SJCRH30 (cell line): ENCODE measurements at regions not wholly inside any gene's neighbourhood (a gene's known extent, or its start where the extent isn't known, plus 50 kb on each side); places are given as distances from the start of the nearest gene placed in this dataset.
"Not testable (repeated sequence)": the region's sequence is repeated elsewhere in the genome, so short reads cannot be mapped to it uniquely, and the experiment has no call there.

Source experiments
- DNase-seq, 2 experiments: peaks; one replicate each; pipeline ENCODE4 v3.0.0-alpha.2; 2015 to 2020
- H3K27ac ChIP-seq: fragments of 250-450 bp; sonication (Bioruptor Pico); 2 replicates; pipeline ENCODE4 v1.5.1; 2020; ENCODE audit warnings: mild to moderate bottlenecking, moderate library complexity
- H3K27me3 ChIP-seq: fragments of 250-450 bp; sonication (Bioruptor Pico); 2 replicates; pipeline ENCODE4 v1.5.1; 2020; ENCODE audit warnings: mild to moderate bottlenecking, moderate library complexity
- H3K36me3 ChIP-seq: fragments of 250-450 bp; sonication (Bioruptor Pico); 2 replicates; pipeline ENCODE4 v1.5.1; 2020; ENCODE audit warnings: mild to moderate bottlenecking, moderate library complexity
- H3K4me1 ChIP-seq: fragments of 250-450 bp; sonication (Bioruptor Pico); 2 replicates; pipeline ENCODE4 v1.5.1; 2020; ENCODE audit warnings: mild to moderate bottlenecking, moderate library complexity
- H3K4me3 ChIP-seq: fragments of 250-450 bp; sonication (Bioruptor Pico); 2 replicates; pipeline ENCODE4 v1.5.1; 2020; ENCODE audit warnings: mild to moderate bottlenecking, moderate library complexity
- H3K9me3 ChIP-seq: fragments of 250-450 bp; sonication (Bioruptor Pico); replicated peaks from 2 replicates; pipeline ENCODE4 v1.5.1; 2020; ENCODE audit warnings: mild to moderate bottlenecking, moderate library complexity

DNA sequence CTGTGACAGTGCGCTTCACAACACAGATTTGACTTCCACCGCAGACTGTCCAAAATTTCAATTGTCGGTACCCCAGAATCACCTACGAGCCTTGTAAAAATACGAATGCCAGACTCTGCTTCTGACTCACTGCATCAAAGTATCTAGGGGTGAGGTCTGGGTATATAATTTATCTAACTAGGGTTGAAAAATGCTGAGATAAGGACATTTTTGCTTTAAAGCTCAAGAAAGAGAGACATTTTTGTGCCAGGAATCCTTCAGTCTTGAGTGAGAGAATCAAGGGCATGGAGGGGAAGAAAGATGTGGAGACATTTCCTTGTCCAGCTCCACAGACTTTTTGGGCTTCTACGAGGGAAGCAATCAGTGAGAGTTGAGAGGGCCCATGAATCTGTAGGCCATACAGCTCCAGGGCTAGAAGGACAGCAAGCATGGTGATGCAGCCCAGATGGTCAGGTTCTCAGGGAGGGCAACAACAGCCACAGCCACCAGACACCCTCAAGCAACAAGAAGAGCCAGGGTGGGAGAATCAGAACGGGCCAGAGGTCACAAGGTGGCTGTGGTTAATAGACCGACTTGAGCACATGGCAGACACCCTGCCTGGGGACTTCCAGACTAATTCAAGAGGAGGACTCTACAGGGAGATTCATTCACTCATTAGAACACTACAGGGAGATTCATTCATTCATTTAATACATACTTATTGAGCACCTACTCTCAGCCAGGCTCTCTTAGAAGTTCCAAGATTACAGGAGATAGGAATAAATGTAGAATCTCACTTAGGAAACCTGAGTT, 211.1 kb upstream of the PRDM1 start:
- no peak for DNase-seq
- Histone ChIP-seq H3K27ac (no peak overlapping the region), H3K27me3 (0 out of 2 replicates have a peak, but pooled peaks cover 5% of the 10 kb centered on the region), H3K4me3 (no peak overlapping the region), H3K9me3 (no peaks in the 10 kb centered on the region), H3K4me1 (no peaks in the 10 kb centered on the region), H3K36me3 (no peaks in the 10 kb centered on the region)

DNA sequence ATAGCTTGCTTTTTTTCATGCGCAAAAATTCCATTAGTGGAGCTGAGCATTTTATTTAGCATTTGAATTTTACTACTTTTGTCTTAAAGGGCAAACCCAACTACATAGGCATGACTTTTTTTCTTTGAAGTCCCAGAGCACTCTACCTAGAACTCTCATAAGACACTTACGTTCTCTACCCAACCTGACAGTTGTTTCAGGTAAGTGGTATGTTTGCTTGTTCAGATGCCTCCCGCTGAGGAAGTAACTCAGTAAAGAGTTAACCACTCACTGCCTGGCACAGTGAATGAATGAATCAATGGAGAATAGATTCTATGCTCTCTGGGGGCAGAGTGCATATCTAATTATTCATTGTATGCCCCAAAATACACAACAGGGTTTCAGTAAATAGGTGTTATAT, 212.3 kb upstream of the PRDM1 start:
- no peaks in the 10 kb centered on the region for H3K4me1 ChIP-seq
- no peak overlapping the region for H3K27ac ChIP-seq
- H3K9me3 ChIP-seq: no peaks in the 10 kb centered on the region
- DNase-seq: no peak
- no peak overlapping the region for H3K4me3 ChIP-seq
- H3K36me3 ChIP-seq: no peaks in the 10 kb centered on the region
- H3K27me3 ChIP-seq: 0 out of 2 replicates have a peak, but pooled peaks cover 5% of the 10 kb centered on the region

DNA sequence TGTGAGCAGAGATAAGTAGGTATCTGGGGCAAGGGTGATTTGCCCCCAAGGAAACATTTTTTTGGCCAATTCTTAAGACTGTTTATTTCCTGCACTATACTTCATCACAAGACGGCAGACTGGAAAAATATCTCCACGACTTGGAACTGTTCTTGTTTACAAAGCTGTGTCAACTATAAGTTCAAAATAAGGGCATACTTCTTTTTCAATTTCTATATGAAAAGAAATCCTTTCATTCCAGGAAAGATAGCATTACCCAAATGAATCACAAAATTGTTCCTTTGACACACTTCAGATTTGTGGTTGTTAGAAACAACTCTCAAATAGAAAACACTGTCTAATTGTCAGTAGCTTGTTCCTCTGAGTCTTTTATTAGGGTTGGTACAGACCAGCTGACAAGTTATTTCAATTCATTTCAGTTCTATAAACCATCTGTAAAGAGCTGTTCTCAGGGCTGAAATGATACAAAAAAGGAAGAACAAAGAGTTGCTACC, 212.9 kb upstream of the PRDM1 start:
- Histone ChIP-seq H3K9me3 (no peaks in the 10 kb centered on the region), H3K4me3 (no peak overlapping the region), H3K4me1 (no peaks in the 10 kb centered on the region), H3K27ac (no peak overlapping the region), H3K27me3 (0 out of 2 replicates have a peak, but pooled peaks cover 5% of the 10 kb centered on the region), H3K36me3 (no peaks in the 10 kb centered on the region)
- DNase-seq: no peak

DNA sequence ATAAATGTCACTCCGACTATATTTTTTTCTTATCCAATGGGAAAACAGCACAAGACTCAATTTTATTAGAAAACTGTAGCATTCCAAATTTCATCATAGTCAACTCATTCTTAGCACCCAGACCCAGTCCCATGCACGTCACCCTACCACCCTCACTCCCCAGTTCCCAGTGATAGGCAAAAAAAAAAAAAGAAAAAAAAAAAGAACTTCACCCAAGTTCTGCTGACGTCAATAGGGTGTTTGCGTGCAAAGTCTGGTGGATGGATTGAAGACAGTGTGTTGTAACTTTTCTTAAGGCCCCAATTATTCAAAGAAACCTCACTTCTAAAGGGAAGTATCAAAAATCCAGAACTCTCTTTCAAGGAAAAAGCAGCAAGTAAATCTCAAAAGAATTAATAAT, 213.9 kb upstream of the PRDM1 start:
- H3K27ac ChIP-seq: no peak overlapping the region
- H3K27me3 ChIP-seq: 0 out of 2 replicates have a peak, but pooled peaks cover 5% of the 10 kb centered on the region
- H3K36me3 ChIP-seq: no peaks in the 10 kb centered on the region
- no peaks in the 10 kb centered on the region for H3K4me1 ChIP-seq
- DNase-seq: no peak
- no peaks in the 10 kb centered on the region for H3K9me3 ChIP-seq
- H3K4me3 ChIP-seq: no peak overlapping the region

DNA sequence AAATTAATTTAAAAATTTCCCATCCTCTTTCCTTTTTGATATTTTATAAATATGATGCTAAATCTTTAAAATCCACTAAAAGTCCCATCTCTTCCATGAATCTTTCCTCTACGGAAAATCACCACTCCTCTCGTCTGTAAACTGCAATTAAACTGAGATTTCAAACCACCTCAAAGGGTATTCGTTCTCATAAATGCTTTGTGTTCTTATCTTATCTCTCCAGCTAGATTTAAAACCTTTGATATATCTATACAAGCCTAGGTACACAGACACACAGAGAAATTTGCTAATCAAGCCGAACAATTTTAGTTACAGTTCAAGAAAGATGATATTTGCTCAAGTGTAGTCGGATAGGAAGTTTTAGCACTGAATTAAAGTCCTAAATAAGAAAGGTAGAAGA, 214.6 kb upstream of the PRDM1 start:
- DNase-seq: no peak

DNA sequence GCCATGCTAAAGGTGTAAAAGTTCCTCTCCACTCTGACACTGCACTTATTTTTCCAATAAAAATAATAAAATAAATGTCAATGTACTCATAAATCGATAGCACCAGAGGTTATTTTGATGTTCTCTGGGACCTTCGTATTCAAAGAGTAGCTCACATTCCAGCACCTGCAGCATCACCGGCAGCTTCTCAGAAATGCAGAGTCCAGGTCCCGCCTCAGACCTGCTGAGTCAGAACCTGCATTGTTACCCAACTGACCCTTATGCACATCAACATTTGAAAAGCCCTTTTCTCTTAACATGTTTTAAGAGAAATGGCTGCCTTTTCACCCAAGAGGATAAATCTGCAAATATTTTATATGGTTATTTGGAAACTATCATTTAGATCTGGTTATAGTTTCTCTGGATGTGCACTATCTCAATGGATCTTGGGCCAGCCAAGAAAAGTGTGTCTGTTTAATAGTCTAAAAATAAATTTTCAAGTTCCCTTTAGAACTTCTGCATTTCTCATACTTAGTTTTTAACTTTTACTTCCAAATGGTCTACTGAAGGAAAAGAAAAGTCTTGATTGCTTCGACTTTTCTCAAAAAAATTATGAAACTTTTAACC, 216.2 kb upstream of the PRDM1 start:
- Histone ChIP-seq H3K36me3 (no peaks in the 10 kb centered on the region), H3K27ac (no peak overlapping the region), H3K9me3 (no peaks in the 10 kb centered on the region), H3K27me3 (no peaks in the 10 kb centered on the region), H3K4me1 (no peaks in the 10 kb centered on the region), H3K4me3 (no peak overlapping the region)
- no peak for DNase-seq

More for the DNA sequence above, 214.6 kb upstream of the PRDM1 start:
- Histone ChIP-seq H3K27me3 (0 out of 2 replicates have a peak, but pooled peaks cover 5% of the 10 kb centered on the region), H3K4me1 (no peaks in the 10 kb centered on the region), H3K27ac (no peak overlapping the region), H3K4me3 (no peak overlapping the region), H3K36me3 (no peaks in the 10 kb centered on the region), H3K9me3 (no peaks in the 10 kb centered on the region)

DNA sequence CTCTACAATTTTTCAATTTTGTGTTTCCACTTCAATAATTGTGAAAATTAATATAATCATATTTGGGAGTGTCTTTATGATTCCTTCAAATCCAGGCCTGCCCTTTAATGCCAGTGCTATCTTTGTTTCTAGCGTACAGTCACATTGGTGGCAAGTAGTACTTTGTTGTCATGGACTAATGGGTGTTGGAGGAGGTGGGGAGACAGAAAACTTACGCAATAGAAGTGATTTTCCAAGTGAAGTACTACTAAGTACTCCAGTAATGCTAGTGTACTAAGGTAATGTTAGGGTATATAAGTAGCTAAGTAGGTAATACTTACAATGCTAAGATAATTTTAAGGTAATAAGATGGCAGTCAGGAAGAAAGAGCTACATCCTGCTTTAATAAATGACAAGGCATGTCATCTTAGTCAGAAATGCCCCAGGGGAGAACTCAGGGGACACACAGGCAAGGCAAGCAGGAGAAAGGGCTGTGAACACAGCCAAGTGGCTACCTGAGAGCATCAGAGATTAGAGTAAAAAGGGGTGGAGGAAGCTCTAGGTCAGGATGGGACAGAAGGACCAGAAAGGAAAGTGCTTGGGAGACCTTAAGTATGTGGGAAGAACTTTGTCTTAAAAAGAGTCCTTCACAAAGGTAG, 217.2 kb upstream of the PRDM1 start:
- H3K27ac ChIP-seq: no peak overlapping the region
- no peaks in the 10 kb centered on the region for H3K9me3 ChIP-seq
- no peaks in the 10 kb centered on the region for H3K4me1 ChIP-seq
- no peak for DNase-seq
- no peaks in the 10 kb centered on the region for H3K27me3 ChIP-seq
- H3K36me3 ChIP-seq: no peaks in the 10 kb centered on the region
- H3K4me3 ChIP-seq: no peak overlapping the region

DNA sequence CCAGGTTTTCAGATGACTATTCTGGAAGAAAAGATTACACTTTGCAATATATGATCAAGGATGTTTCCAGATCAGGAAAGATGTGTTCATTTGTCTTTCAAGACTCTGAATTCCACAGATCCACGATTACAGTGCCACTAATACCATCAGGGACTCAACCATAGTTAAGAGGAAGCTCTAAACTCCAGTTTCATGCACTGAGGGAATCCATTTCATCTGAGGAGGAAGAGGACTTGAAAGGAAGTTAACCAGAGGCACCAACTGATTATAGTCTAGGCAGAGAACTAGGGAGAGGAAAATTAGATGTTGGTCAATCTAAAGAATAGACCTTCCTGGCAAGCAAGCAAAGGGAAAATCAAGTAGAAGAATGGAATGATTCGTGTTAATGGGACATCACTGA, 218.3 kb upstream of the PRDM1 start:
- H3K36me3 ChIP-seq: no peaks in the 10 kb centered on the region
- no peak overlapping the region for H3K4me3 ChIP-seq
- H3K9me3 ChIP-seq: no peaks in the 10 kb centered on the region
- H3K27ac ChIP-seq: no peak overlapping the region
- H3K27me3 ChIP-seq: no peaks in the 10 kb centered on the region
- no peaks in the 10 kb centered on the region for H3K4me1 ChIP-seq
- no peak for DNase-seq

DNA sequence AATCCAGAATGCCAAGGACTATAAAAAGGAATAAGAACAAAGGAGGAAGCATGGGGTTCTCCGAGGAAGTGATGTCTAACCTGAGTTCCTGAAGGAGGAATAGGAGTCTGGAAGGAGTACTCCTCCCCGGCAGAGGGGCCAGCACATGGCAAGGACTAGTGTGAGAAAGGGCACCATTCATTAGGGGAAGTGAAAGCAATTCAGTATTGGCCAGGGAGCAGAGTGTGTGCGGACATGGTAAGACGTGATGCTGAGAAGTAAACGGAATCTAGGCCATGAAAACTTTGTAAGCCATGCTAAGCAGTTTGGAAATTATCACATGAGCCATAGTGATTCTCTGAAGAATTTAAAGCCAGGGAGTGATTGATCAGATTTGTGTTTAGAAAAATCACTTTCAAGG, 218.9 kb upstream of the PRDM1 start:
- no peak overlapping the region for H3K4me3 ChIP-seq
- no peaks in the 10 kb centered on the region for H3K4me1 ChIP-seq
- no peak for DNase-seq
- no peaks in the 10 kb centered on the region for H3K36me3 ChIP-seq
- H3K27ac ChIP-seq: no peak overlapping the region
- H3K27me3 ChIP-seq: no peaks in the 10 kb centered on the region
- no peaks in the 10 kb centered on the region for H3K9me3 ChIP-seq

DNA sequence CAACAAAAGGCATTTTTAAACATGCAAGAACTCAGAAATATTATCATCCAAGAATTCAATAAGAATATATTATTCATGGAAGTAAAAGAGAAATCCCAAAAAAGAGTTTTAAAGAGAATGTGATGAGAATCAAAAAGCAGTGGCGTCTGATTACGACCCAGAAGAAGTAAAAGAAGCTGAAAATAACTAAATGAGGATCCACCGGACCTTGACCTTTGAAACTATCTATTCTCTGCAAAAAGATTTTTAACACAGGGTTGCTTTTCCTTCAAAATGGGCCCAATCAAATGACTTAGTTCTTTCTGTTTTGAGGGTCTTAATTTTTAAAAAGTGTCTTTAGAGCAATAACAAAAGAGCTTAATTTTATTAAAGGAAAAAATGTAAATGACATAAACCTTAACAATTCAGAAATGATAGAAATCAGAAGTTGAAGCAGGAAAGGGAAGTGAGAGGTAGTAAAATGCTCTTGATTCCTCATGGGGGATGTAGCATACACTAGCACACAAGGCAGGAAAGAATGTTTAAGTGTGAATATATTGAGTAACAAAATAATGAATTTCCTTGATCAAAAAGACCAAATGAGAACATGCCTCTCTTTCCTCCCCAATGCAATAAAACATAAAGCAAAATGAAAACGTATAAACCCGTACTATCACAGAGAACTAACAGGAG, 223.1 kb upstream of the PRDM1 start:
- H3K36me3 ChIP-seq: no peaks in the 10 kb centered on the region
- no peak overlapping the region for H3K27ac ChIP-seq
- H3K27me3 ChIP-seq: no peaks in the 10 kb centered on the region
- H3K4me3 ChIP-seq: no peak overlapping the region
- no peaks in the 10 kb centered on the region for H3K4me1 ChIP-seq
- H3K9me3 ChIP-seq: no peaks in the 10 kb centered on the region; the same call in 1 of the 2 replicates
- DNase-seq: no peak

DNA sequence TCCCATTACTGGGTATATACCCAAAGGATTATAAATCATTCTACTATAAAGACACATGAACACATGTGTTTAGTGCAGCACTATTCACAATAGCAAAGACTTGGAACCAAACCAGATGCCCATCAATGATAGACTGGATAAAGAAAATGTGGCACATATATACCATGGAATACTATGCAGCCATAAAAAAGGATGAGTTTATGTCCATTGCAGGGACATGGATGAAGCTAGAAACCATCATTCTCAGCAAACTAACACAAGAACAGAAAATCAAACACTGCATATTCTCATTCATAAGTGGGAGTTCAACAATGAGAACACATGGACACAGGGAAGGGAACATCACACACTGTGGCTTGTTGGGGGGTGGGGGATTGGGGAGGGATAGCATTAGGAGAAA, 225.2 kb upstream of the PRDM1 start:
- H3K4me3 ChIP-seq, DNase-seq, H3K27me3 ChIP-seq, H3K4me1 ChIP-seq, H3K27ac ChIP-seq, H3K36me3 ChIP-seq, H3K9me3 ChIP-seq: not testable (repeated sequence)

DNA sequence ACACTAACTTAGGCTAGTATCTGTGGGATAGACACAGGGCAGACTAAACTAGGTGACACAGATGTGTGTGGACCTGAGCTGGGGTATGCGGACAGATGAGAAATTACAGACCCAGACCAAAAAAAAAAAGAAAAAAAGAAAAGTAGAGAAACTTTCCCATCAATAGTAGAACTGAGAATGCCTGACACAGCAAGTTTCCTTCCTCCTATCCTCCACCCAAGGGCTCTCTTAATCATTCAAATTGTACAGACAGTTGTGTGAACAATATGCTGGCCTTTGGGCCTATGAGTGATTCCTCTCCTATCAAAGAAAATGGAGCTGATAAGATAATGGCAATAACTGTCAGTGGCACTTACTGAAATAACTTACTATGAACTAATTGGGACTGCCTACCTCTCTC, 226.7 kb upstream of the PRDM1 start:
- H3K4me1 ChIP-seq: no peaks in the 10 kb centered on the region
- no peak overlapping the region for H3K4me3 ChIP-seq
- H3K36me3 ChIP-seq: no peaks in the 10 kb centered on the region
- no peaks in the 10 kb centered on the region; the same call in 1 of the 2 replicates for H3K9me3 ChIP-seq
- H3K27me3 ChIP-seq: no peaks in the 10 kb centered on the region
- no peak overlapping the region for H3K27ac ChIP-seq
- DNase-seq: no peak

DNA sequence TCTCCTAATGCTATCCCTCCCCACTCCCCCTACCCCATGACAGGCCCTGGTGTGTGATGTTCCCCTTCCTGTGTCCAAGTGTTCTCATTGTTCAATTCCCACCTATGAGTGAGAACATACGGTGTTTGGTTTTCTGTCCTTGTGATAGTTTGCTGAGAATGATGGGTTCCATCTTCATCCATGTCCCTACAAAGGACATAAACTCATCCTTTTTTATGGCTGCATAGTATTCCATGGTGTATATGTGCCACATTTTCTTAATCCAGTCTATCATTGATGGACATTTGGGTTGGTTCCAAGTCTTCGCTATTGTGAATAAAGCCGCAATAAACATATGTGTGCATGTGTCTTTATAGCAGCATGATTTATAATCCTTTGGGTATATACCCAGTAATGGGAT, 227.5 kb upstream of the PRDM1 start:
- not testable (repeated sequence) for H3K9me3 ChIP-seq, H3K27ac ChIP-seq, DNase-seq, H3K4me1 ChIP-seq, H3K4me3 ChIP-seq, H3K27me3 ChIP-seq, H3K36me3 ChIP-seq

DNA sequence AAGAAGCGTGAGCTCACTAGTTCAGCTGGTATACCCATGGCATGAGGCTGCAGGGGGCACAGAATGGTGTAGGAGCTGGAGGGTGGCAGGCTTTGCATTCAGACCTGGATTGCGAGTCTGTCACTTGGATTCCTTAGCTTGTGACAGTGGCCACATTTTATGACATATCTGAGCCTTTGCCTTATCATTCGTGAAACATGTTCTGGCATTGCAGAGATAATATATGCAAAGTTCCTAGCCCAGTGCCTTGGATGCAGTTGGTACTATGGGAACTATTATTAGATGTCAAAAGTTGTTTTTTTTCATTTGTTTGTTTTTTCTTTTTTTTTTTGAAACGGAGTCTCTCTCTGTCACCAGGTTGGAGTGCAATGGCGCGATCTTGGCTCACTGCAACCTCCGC, 230.7 kb upstream of the PRDM1 start:
- Histone ChIP-seq H3K27me3 (no peaks in the 10 kb centered on the region), H3K4me3 (no peak overlapping the region), H3K36me3 (no peaks in the 10 kb centered on the region), H3K4me1 (no peaks in the 10 kb centered on the region), H3K9me3 (no peaks in the 10 kb centered on the region), H3K27ac (no peak overlapping the region)
- no peak for DNase-seq

DNA sequence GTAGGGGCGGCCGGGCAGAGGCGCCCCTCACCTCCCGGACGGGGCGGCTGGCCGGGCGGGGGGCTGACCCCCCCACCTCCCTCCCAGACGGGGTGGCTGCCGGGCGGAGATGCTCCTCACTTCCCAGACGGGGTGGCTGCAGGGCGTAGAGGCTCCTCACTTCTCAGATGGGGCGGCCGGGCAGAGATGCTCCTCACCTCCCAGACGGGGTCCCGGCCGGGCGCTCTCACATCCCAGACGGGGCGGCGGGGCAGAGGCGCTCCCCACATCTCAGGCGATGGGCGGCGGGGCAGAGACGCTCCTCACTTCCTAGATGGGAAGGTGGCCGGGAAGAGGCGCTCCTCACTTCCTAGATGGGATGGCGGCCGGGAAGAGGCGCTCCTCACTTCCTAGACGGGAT, 232.2 kb upstream of the PRDM1 start:
- H3K27ac ChIP-seq, H3K4me3 ChIP-seq, H3K9me3 ChIP-seq, DNase-seq, H3K4me1 ChIP-seq, H3K36me3 ChIP-seq, H3K27me3 ChIP-seq: not testable (repeated sequence)
